GM20000 (cell line): ENCODE measurements at regions not wholly inside any gene's neighbourhood (a gene's known extent, or its start where the extent isn't known, plus 50 kb on each side); places are given as distances from the start of the nearest gene placed in this dataset.

ENCODE experiments used
- DNase-seq: peaks from one replicate; pipeline ENCODE4 v3.0.0; 2012; ENCODE audit warnings: low spot score
- CTCF ChIP-seq: IDR thresholded peaks from 2 replicates; pipeline ENCODE4 v1.5.1; 2012; ENCODE audit warnings: mild to moderate bottlenecking, control low read depth; ENCODE audit errors: extremely low read depth, missing control alignments

GRCh38 chr1:209074575-209075250, 508.8 kb upstream of the CAMK1G start:
- no peak for TF ChIP-seq CTCF
- DNase-seq: no peak

GRCh38 chr1:209076688-209077087, 506.8 kb upstream of the CAMK1G start:
- DNase-seq: peak; percentile 22
- TF ChIP-seq CTCF: peak; percentile 13

- no peak for TF ChIP-seq CTCF
- no peak for DNase-seq
Measured at GRCh38 chr1:209080170-209080781, 503.2 kb upstream of the CAMK1G start.

GRCh38 chr1:209086486-209087192, 496.9 kb upstream of the CAMK1G start:
- DNase-seq: peak; percentile 47
- TF ChIP-seq CTCF: no peak

- TF ChIP-seq CTCF: no peak
- no peak for DNase-seq
Measured at GRCh38 chr1:209094384-209094783, 489.1 kb upstream of the CAMK1G start.

- no peak for DNase-seq
- TF ChIP-seq CTCF: no peak
Measured at GRCh38 chr1:209095627-209096595, 487.6 kb upstream of the CAMK1G start.
